ENCODE measurements at regions not wholly inside any gene's neighbourhood (a gene's known extent, or its start where the extent isn't known, plus 50 kb on each side); places are given as distances from the start of the nearest gene placed in this dataset.
A peak's percentile ranks its signal among the peaks of the same experiment; 100 is the strongest.
"Not testable (repeated sequence)": the region's sequence is repeated elsewhere in the genome, so short reads cannot be mapped to it uniquely, and the experiment has no call there.

GRCh38 chr1:95537176-95537575, 303.2 kb downstream of the RWDD3 start:
- Histone ChIP-seq H3K4me1 (no peaks in the 10 kb centered on the region), H3K27ac (no peak overlapping the region), H3K27me3 (no peaks in the 10 kb centered on the region), H3K4me3 (no peak overlapping the region), H4K20me1 (no peaks in the 10 kb centered on the region), H3K9me3 (peaks cover 7% of the 10 kb centered on the region; the same call in 1 of the 2 replicates), H3K36me3 (no peaks in the 10 kb centered on the region), H3K9ac (no peak overlapping the region), H3K4me2 (no peak overlapping the region)
- TF ChIP-seq Cebpa-rat (IDR thresholded peaks at IDR 0.05) = no peak

GRCh38 chr1:95538242-95538641, 304.2 kb downstream of the RWDD3 start:
- H3K36me3 ChIP-seq, H3K27me3 ChIP-seq, H3K9ac ChIP-seq, H3K9me3 ChIP-seq, H4K20me1 ChIP-seq, H3K4me2 ChIP-seq, H3K27ac ChIP-seq, H3K4me1 ChIP-seq, H3K4me3 ChIP-seq: not testable (repeated sequence)

- Histone ChIP-seq H3K4me3 (no peak overlapping the region), H3K27ac (no peak overlapping the region), H3K4me1 (no peaks in the 10 kb centered on the region), H3K4me2 (no peak overlapping the region), H3K27me3 (no peaks in the 10 kb centered on the region), H3K9me3 (peaks cover 7% of the 10 kb centered on the region; the same call in 1 of the 2 replicates), H3K36me3 (no peaks in the 10 kb centered on the region), H3K9ac (no peak overlapping the region), H4K20me1 (no peaks in the 10 kb centered on the region)
- TF ChIP-seq Cebpa-rat (IDR thresholded peaks at IDR 0.05) = no peak
Observed at GRCh38 chr1:95542936-95543335, 308.9 kb downstream of the RWDD3 start.

- H3K4me1 ChIP-seq = no peaks in the 10 kb centered on the region
Observed at GRCh38 chr1:95547005-95547404, 313.0 kb downstream of the RWDD3 start.

GRCh38 chr1:95548211-95548610, 314.2 kb downstream of the RWDD3 start:
- no peaks in the 10 kb centered on the region for H4K20me1 ChIP-seq
- no peak overlapping the region for H3K4me3 ChIP-seq
- H3K4me2 ChIP-seq = no peak overlapping the region
- no peaks in the 10 kb centered on the region for H3K4me1 ChIP-seq
- no peak overlapping the region for H3K27ac ChIP-seq
- no peaks in the 10 kb centered on the region for H3K27me3 ChIP-seq
- no peak for TF ChIP-seq Cebpa-rat (IDR thresholded peaks at IDR 0.05)
- H3K9ac ChIP-seq = no peak overlapping the region
- no peaks in the 10 kb centered on the region for H3K36me3 ChIP-seq
- H3K9me3 ChIP-seq = no peaks in the 10 kb centered on the region

More at GRCh38 chr1:95547005-95547404, 313.0 kb downstream of the RWDD3 start:
- no peaks in the 10 kb centered on the region for H3K36me3 ChIP-seq
- H4K20me1 ChIP-seq = no peaks in the 10 kb centered on the region
- no peaks in the 10 kb centered on the region for H3K9me3 ChIP-seq
- no peak overlapping the region for H3K4me2 ChIP-seq
- H3K27me3 ChIP-seq = no peaks in the 10 kb centered on the region
- no peak for TF ChIP-seq Cebpa-rat (IDR thresholded peaks at IDR 0.05)
- H3K4me3 ChIP-seq = no peak overlapping the region
- H3K9ac ChIP-seq = no peak overlapping the region
- no peak overlapping the region for H3K27ac ChIP-seq

- no peak overlapping the region for H3K9ac ChIP-seq
- TF ChIP-seq Cebpa-rat (IDR thresholded peaks at IDR 0.05) = no peak
Observed at GRCh38 chr1:95551201-95551600, 317.2 kb downstream of the RWDD3 start.

GRCh38 chr1:95553595-95553994, 319.6 kb downstream of the RWDD3 start:
- Histone ChIP-seq H3K9ac (no peak overlapping the region), H3K4me1 (peaks cover 4% of the 10 kb centered on the region; the same call in 1 of the 2 replicates), H4K20me1 (no peaks in the 10 kb centered on the region), H3K4me3 (no peak overlapping the region), H3K27ac (no peak overlapping the region), H3K9me3 (peaks cover 23% of the 10 kb centered on the region), H3K4me2 (no peak overlapping the region), H3K36me3 (no peaks in the 10 kb centered on the region), H3K27me3 (no peaks in the 10 kb centered on the region)
- no peak for TF ChIP-seq Cebpa-rat (IDR thresholded peaks at IDR 0.05)

More at GRCh38 chr1:95551201-95551600, 317.2 kb downstream of the RWDD3 start:
- H3K27ac ChIP-seq = no peak overlapping the region
- peaks cover 3% of the 10 kb centered on the region; the same call in 1 of the 2 replicates for H3K9me3 ChIP-seq
- no peak overlapping the region for H3K4me3 ChIP-seq
- H3K27me3 ChIP-seq = no peaks in the 10 kb centered on the region
- no peak overlapping the region for H3K4me2 ChIP-seq
- no peaks in the 10 kb centered on the region for H4K20me1 ChIP-seq
- no peaks in the 10 kb centered on the region for H3K4me1 ChIP-seq
- H3K36me3 ChIP-seq = no peaks in the 10 kb centered on the region

GRCh38 chr1:95554408-95554807, 320.4 kb downstream of the RWDD3 start:
- Histone ChIP-seq H4K20me1 (no peaks in the 10 kb centered on the region), H3K9me3 (peaks cover 25% of the 10 kb centered on the region), H3K27me3 (no peaks in the 10 kb centered on the region), H3K9ac (no peak overlapping the region), H3K27ac (no peak overlapping the region), H3K4me3 (no peak overlapping the region), H3K4me2 (no peak overlapping the region), H3K36me3 (no peaks in the 10 kb centered on the region), H3K4me1 (peaks cover 10% of the 10 kb centered on the region; the same call in 1 of the 2 replicates)
- TF ChIP-seq Cebpa-rat (IDR thresholded peaks at IDR 0.05) = no peak

GRCh38 chr1:95558791-95559190, 324.8 kb downstream of the RWDD3 start:
- no peak for TF ChIP-seq Cebpa-rat (IDR thresholded peaks at IDR 0.05)
- H3K4me2 ChIP-seq = peak overlapping the region; percentile 13; the same call in 1 of the 2 replicates
- H3K9me3 ChIP-seq = peaks cover 25% of the 10 kb centered on the region
- H3K27me3 ChIP-seq = no peaks in the 10 kb centered on the region
- no peaks in the 10 kb centered on the region for H3K36me3 ChIP-seq
- H4K20me1 ChIP-seq = no peaks in the 10 kb centered on the region
- H3K4me1 ChIP-seq = peaks cover 10% of the 10 kb centered on the region; the same call in 1 of the 2 replicates
- no peak overlapping the region for H3K9ac ChIP-seq
- H3K27ac ChIP-seq = no peak overlapping the region
- H3K4me3 ChIP-seq = no peak overlapping the region

- H4K20me1 ChIP-seq = no peaks in the 10 kb centered on the region
- no peak overlapping the region for H3K9ac ChIP-seq
- H3K27ac ChIP-seq = no peak overlapping the region
- TF ChIP-seq Cebpa-rat (IDR thresholded peaks at IDR 0.05) = no peak
- no peak overlapping the region for H3K4me3 ChIP-seq
- no peaks in the 10 kb centered on the region for H3K36me3 ChIP-seq
- H3K27me3 ChIP-seq = no peaks in the 10 kb centered on the region
- H3K4me2 ChIP-seq = no peak overlapping the region
- peaks cover 10% of the 10 kb centered on the region; the same call in 1 of the 2 replicates for H3K4me1 ChIP-seq
- H3K9me3 ChIP-seq = peaks cover 21% of the 10 kb centered on the region
Observed at GRCh38 chr1:95561346-95561745, 327.3 kb downstream of the RWDD3 start.

- Histone ChIP-seq H3K27me3 (no peaks in the 10 kb centered on the region), H4K20me1 (no peaks in the 10 kb centered on the region), H3K9ac (no peak overlapping the region), H3K27ac (no peak overlapping the region), H3K4me3 (no peak overlapping the region), H3K4me2 (no peak overlapping the region), H3K36me3 (no peaks in the 10 kb centered on the region), H3K4me1 (peaks cover 10% of the 10 kb centered on the region; the same call in 1 of the 2 replicates), H3K9me3 (peaks cover 15% of the 10 kb centered on the region)
- TF ChIP-seq Cebpa-rat (IDR thresholded peaks at IDR 0.05) = no peak
Observed at GRCh38 chr1:95562230-95562629, 328.2 kb downstream of the RWDD3 start.
